HepG2 (cell line): ENCODE measurements at regions not wholly inside any gene's neighbourhood (a gene's known extent, or its start where the extent isn't known, plus 50 kb on each side); places are given as distances from the start of the nearest gene placed in this dataset.

ENCODE experiments used
- ATAC-seq: fragments of 200-7000 bp; cut with Tn5 transposase; 3 replicates; pipeline ENCODE4 v1.9.1; 2020; ENCODE audit warnings: mild to moderate bottlenecking, moderate library complexity
- BruUV-seq: library from RNA; stranded (reverse); fragments of 400-500 nt; replicated peaks from 2 replicates; lab custom pipeline; 2021; lab: Mats Ljungman, UMichigan
- CTCF ChIA-PET: fragments of 300-600 bp; formaldehyde crosslinking; extraction: SDS; loops from one replicate; lab custom pipeline; 2021; ENCODE audit warnings: low total read pairs, inconsistent platforms, low intra/inter-chr PET ratio; lab: Yijun Ruan, JAX
- POLR2A ChIA-PET: fragments of 350-600 bp; sonication (Branson Sonifier 250); formaldehyde crosslinking; loops from one replicate; lab custom pipeline; 2020; ENCODE audit warnings: antibody characterized with exemption, inconsistent platforms; lab: Yijun Ruan, JAX
- DNase-seq: peaks from one replicate; pipeline ENCODE4 v3.0.0-alpha.2; 2015; ENCODE audit warnings: low spot score
- FAIRE-seq: peaks from 3 replicates; lab custom pipeline; 2011; peaks lifted over from hg19 to GRCh38; lab: Jason Lieb, UNC
- H2AFZ ChIP-seq: one replicate; pipeline ENCODE4 v1.6.1; 2011; ENCODE audit warnings: low read length, inconsistent platforms
- H3K27ac ChIP-seq: fragments of 300-600 bp; 3 replicates; pipeline ENCODE4 v1.8.0; 2011; ENCODE audit warnings: mixed run types, mild to moderate bottlenecking, mixed read lengths, low read length, inconsistent platforms; ENCODE audit not compliant: insufficient read depth; ENCODE audit errors: extremely low read length
- H3K27me3 ChIP-seq, 2 experiments: fragments of 200-600 bp in 1 of 2; 2 replicates in 1 of 2; 3 replicates in 1 of 2; pipeline versions ENCODE4 v1.6.0 to v1.8.0; 2011; ENCODE audit warnings: low read length in 2 of 2, mild to moderate bottlenecking in 2 of 2, moderate library complexity in 2 of 2, inconsistent platforms in 1 of 2; ENCODE audit not compliant: insufficient read depth in 2 of 2, control insufficient read depth in 1 of 2
- H3K36me3 ChIP-seq, 2 experiments: fragments of 200-600 bp in 1 of 2; replicated peaks in 1 of 2; 2 replicates in 1 of 2; 3 replicates in 1 of 2; pipeline versions ENCODE4 v1.5.1 to v1.8.0; 2011; ENCODE audit warnings: low read length in 2 of 2, inconsistent platforms in 1 of 2; ENCODE audit not compliant: insufficient read depth in 2 of 2, control insufficient read depth in 1 of 2
- H3K4me1 ChIP-seq: 2 replicates; pipeline ENCODE4 v1.5.1; 2012; ENCODE audit warnings: low read length, inconsistent platforms; ENCODE audit not compliant: insufficient read depth
- H3K4me2 ChIP-seq: 2 replicates; pipeline ENCODE4 v1.6.0; 2011; ENCODE audit warnings: low read depth, low read length, inconsistent platforms
- H3K4me3 ChIP-seq, 3 experiments: fragments of 200-600 bp in 1 of 3; sonication (generic), shearing (Covaris generic) in 1 of 3; replicated peaks in 1 of 3; 2 replicates each; pipeline ENCODE4 v1.5.1; 2011 to 2016; ENCODE audit warnings: low read length in 3 of 3, inconsistent platforms in 2 of 3, low read depth in 2 of 3, mild to moderate bottlenecking in 2 of 3, control low read depth in 1 of 3, mixed read lengths in 1 of 3; ENCODE audit not compliant: insufficient read depth in 1 of 3
- H3K79me2 ChIP-seq: one replicate; pipeline ENCODE4 v1.6.1; 2011; ENCODE audit warnings: low read length, inconsistent platforms; ENCODE audit not compliant: insufficient read depth
- H3K9ac ChIP-seq: 2 replicates; pipeline ENCODE4 v1.6.0; 2011; ENCODE audit warnings: mild to moderate bottlenecking, low read depth, low read length, inconsistent platforms; ENCODE audit not compliant: insufficient read depth
- H3K9me3 ChIP-seq: 2 replicates; pipeline ENCODE4 v1.5.1; 2012; ENCODE audit warnings: mild to moderate bottlenecking, low read length
- H4K20me1 ChIP-seq: 2 replicates; pipeline ENCODE4 v1.6.0; 2011; ENCODE audit warnings: inconsistent platforms, mild to moderate bottlenecking, low read length, moderate library complexity; ENCODE audit not compliant: insufficient read depth
- ATF5 ChIP-seq: sonication (generic); formaldehyde crosslinking; IDR thresholded peaks from 2 replicates; pipeline ENCODE4 v1.4.0; 2020; ENCODE audit warnings: mild to moderate bottlenecking, low read depth, missing genetic modification reagents
- FOXC1 ChIP-seq: sonication (generic); formaldehyde crosslinking; IDR thresholded peaks from 2 replicates; pipeline ENCODE4 v1.8.0; 2022; ENCODE audit warnings: mild to moderate bottlenecking, missing genetic modification reagents, borderline replicate concordance
- MAF1 ChIP-seq: sonication (generic); formaldehyde crosslinking; IDR thresholded peaks from 2 replicates; pipeline ENCODE4 v1.5.0; 2020; ENCODE audit warnings: missing genetic modification reagents, borderline replicate concordance
- NR1H2 ChIP-seq: sonication (generic); formaldehyde crosslinking; IDR thresholded peaks from 2 replicates; pipeline ENCODE4 v1.8.1; 2022; ENCODE audit warnings: low read depth, missing genetic modification reagents, borderline replicate concordance
- SATB2 ChIP-seq: sonication (generic); formaldehyde crosslinking; IDR thresholded peaks from 2 replicates; pipeline ENCODE4 v1.5.0; 2020; ENCODE audit warnings: missing genetic modification reagents
- SMARCC2 ChIP-seq: fragments of 450-650 bp; IDR thresholded peaks from 2 replicates; pipeline ENCODE4 v1.6.1; 2017; ENCODE audit warnings: antibody characterized with exemption, mild to moderate bottlenecking
- ZBTB2 ChIP-seq: sonication (generic); formaldehyde crosslinking; IDR thresholded peaks from 2 replicates; pipeline ENCODE4 v1.8.0; 2022; ENCODE audit warnings: low read depth, missing genetic modification reagents
- ZC3H4 ChIP-seq: sonication (generic); formaldehyde crosslinking; IDR thresholded peaks from 2 replicates; pipeline ENCODE4 v1.4.0; 2020; ENCODE audit warnings: missing genetic modification reagents, borderline replicate concordance
- ZFP90 ChIP-seq: sonication (generic); formaldehyde crosslinking; IDR thresholded peaks from 2 replicates; pipeline ENCODE4 v1.8.0; 2022; ENCODE audit warnings: missing genetic modification reagents, mild to moderate bottlenecking, inconsistent platforms, borderline replicate concordance
- ZIK1 ChIP-seq: sonication (generic); formaldehyde crosslinking; IDR thresholded peaks from 2 replicates; pipeline ENCODE4 v1.5.0; 2020; ENCODE audit warnings: mild to moderate bottlenecking, low read depth, missing genetic modification reagents, borderline replicate concordance
- ZKSCAN1 ChIP-seq: fragments of 150-350 bp; IDR thresholded peaks from 2 replicates; pipeline ENCODE4 v1.6.1; 2014; ENCODE audit warnings: low read length
- ZNF124 ChIP-seq: sonication (generic); formaldehyde crosslinking; IDR thresholded peaks from 2 replicates; pipeline ENCODE4 v1.4.0; 2020; ENCODE audit warnings: missing genetic modification reagents
- ZNF280D ChIP-seq: sonication (generic); formaldehyde crosslinking; IDR thresholded peaks from 2 replicates; pipeline ENCODE4 v1.5.1; 2020; ENCODE audit warnings: mild to moderate bottlenecking, missing genetic modification reagents
- ZNF296 ChIP-seq: sonication (generic); formaldehyde crosslinking; conservative IDR thresholded peaks from 2 replicates; pipeline ENCODE4 v1.5.0; 2020; ENCODE audit warnings: mild to moderate bottlenecking, missing genetic modification reagents
- ZNF333 ChIP-seq: sonication (generic); formaldehyde crosslinking; IDR thresholded peaks from 2 replicates; pipeline ENCODE4 v1.4.0; 2020; ENCODE audit warnings: mild to moderate bottlenecking, missing genetic modification reagents, borderline replicate concordance
- ZNF710 ChIP-seq: sonication (generic); formaldehyde crosslinking; IDR thresholded peaks from 2 replicates; pipeline ENCODE4 v1.5.0; 2020; ENCODE audit warnings: mild to moderate bottlenecking, missing genetic modification reagents, borderline replicate concordance
- WGBS: methylation state at CpG from one replicate; pipeline ENCODE4 v1.1.6; 2017; ENCODE audit warnings: low lambda C conversion rate; 5-methylcytosine and 5-hydroxymethylcytosine counted together
- in situ Hi-C: cut with HindIII; loops from 2 replicates; pipeline ENCODE4 v1.10.0; 2017; ENCODE audit warnings: low pct_unique_long_range_greater_than_20kb; ENCODE audit not compliant: extremely low pct_ligation_motif_present
- intact Hi-C: fragments of 100-400 bp; cut with micrococcal nuclease; formaldehyde crosslinking; loops from one replicate; pipeline ENCODE4 v1.10.0; 2022; ENCODE audit not compliant: unreplicated experiment

- H3K36me3 ChIP-seq, result no peaks in the 10 kb centered on the region
- H3K4me1 ChIP-seq, result no peaks in the 10 kb centered on the region
- no peak overlapping the region for H2AFZ ChIP-seq
- no peak overlapping the region for H3K4me3 ChIP-seq
- ChIA-PET POLR2A (no interaction called here), CTCF (no interaction called here)
- no peaks in the 10 kb centered on the region for H4K20me1 ChIP-seq
- intact Hi-C loops, result no loop called here
- BruUV-seq, result no TSS peak
- H3K27ac ChIP-seq, result no peak overlapping the region
- no peak for FAIRE-seq
- DNase-seq, result no peak
- in situ Hi-C loops, result no loop called here
- no peaks in the 10 kb centered on the region for H3K79me2 ChIP-seq
- 0% methylated on average over 2 of the region's 2 CpGs for WGBS
- no peaks in the 10 kb centered on the region for H3K27me3 ChIP-seq
- H3K9me3 ChIP-seq, result no peaks in the 10 kb centered on the region
- ATAC-seq, result no peak
- H3K9ac ChIP-seq, result no peak overlapping the region
- no peak overlapping the region for H3K4me2 ChIP-seq
- TF ChIP-seq SATB2 (CRISPR knock-in tag) (no peak), ZBTB2 (CRISPR knock-in tag) (no peak), NR1H2 (CRISPR knock-in tag) (no peak), SMARCC2 (no peak), MAF1 (no peak), FOXC1 (no peak), ATF5 (CRISPR knock-in tag) (no peak), ZNF333 (CRISPR knock-in tag) (no peak), ZNF710 (CRISPR knock-in tag) (no peak), ZKSCAN1 (no peak), ZNF280D (CRISPR knock-in tag) (no peak), ZIK1 (CRISPR knock-in tag) (no peak), ZFP90 (CRISPR knock-in tag) (no peak), ZC3H4 (CRISPR knock-in tag) (no peak), ZNF296 (CRISPR knock-in tag) (no peak), ZNF124 (CRISPR knock-in tag) (no peak)
These were observed 416.7 kb upstream of the TEX13C start for GRCh38 chrX:124902953-124903352.
